Hepatocyte (in vitro differentiated cells): ENCODE measurements at regions not wholly inside any gene's neighbourhood (a gene's known extent, or its start where the extent isn't known, plus 50 kb on each side); places are given as distances from the start of the nearest gene placed in this dataset.

Experiments used
- DNase-seq: peaks from one replicate; pipeline ENCODE4 v3.0.0-alpha.2; 2016; ENCODE audit warnings: low spot score
- H2AFZ ChIP-seq: fragments of 200-600 bp; sonication (generic); 2 replicates; pipeline ENCODE4 v1.6.0; 2016; ENCODE audit warnings: antibody characterized with exemption, mild to moderate bottlenecking
- H3K27ac ChIP-seq: fragments of 200-600 bp; sonication (generic); 2 replicates; pipeline ENCODE4 v1.5.1; 2016; ENCODE audit warnings: mild to moderate bottlenecking
- H3K27me3 ChIP-seq: fragments of 200-600 bp; sonication (generic); 2 replicates; pipeline ENCODE4 v1.6.1; 2016
- H3K36me3 ChIP-seq: fragments of 200-600 bp; sonication (generic); replicated peaks from 2 replicates; pipeline ENCODE4 v1.5.1; 2016; ENCODE audit warnings: low read depth; ENCODE audit not compliant: insufficient read depth
- H3K4me1 ChIP-seq: fragments of 200-600 bp; sonication (generic); 2 replicates; pipeline ENCODE4 v1.5.1; 2016; ENCODE audit warnings: mild to moderate bottlenecking, moderate library complexity; ENCODE audit not compliant: insufficient read depth
- H3K4me2 ChIP-seq: fragments of 200-600 bp; sonication (generic); 2 replicates; pipeline ENCODE4 v1.6.0; 2016
- H3K4me3 ChIP-seq: fragments of 200-600 bp; sonication (generic); 2 replicates; pipeline ENCODE4 v1.5.1; 2016; ENCODE audit warnings: mild to moderate bottlenecking
- H3K79me2 ChIP-seq: fragments of 200-600 bp; sonication (generic); 2 replicates; pipeline ENCODE4 v1.6.0; 2017; ENCODE audit warnings: mild to moderate bottlenecking
- H3K9me2 ChIP-seq: fragments of 200-600 bp; sonication (generic); replicated peaks from 2 replicates; pipeline ENCODE4 v1.6.0; 2017; ENCODE audit warnings: mild to moderate bottlenecking; ENCODE audit not compliant: insufficient read depth
- H3K9me3 ChIP-seq: fragments of 200-600 bp; sonication (generic); 2 replicates; pipeline ENCODE4 v1.5.1; 2016; ENCODE audit warnings: low read depth, mild to moderate bottlenecking
- H4K20me1 ChIP-seq: fragments of 200-600 bp; sonication (generic); 2 replicates; pipeline ENCODE4 v1.6.0; 2016; ENCODE audit warnings: mild to moderate bottlenecking; ENCODE audit not compliant: insufficient read depth, poor library complexity, severe bottlenecking
- EZH2 ChIP-seq: fragments of 200-600 bp; sonication (generic); IDR thresholded peaks from 2 replicates; pipeline ENCODE4 v1.6.1; 2016; ENCODE audit warnings: antibody characterized with exemption, mild to moderate bottlenecking, borderline replicate concordance
- EZH2phosphoT487 ChIP-seq: fragments of 200-600 bp; sonication (generic); IDR thresholded peaks from one replicate; pipeline ENCODE4 v1.6.1; 2018; ENCODE audit warnings: antibody characterized with exemption, mild to moderate bottlenecking, low read depth, moderate library complexity; ENCODE audit not compliant: unreplicated experiment, severe bottlenecking
- whole genome bisulfite sequencing: methylation state at CpG from one replicate; pipeline ENCODE4 v1.1.6; 2016; ENCODE audit warnings: low lambda C conversion rate; ENCODE audit errors: missing lambda C conversion rate; 5-methylcytosine and 5-hydroxymethylcytosine counted together
- TF ChIP-seq, protein P1 (sequence below): fragments of 200-600 bp; sonication (generic); IDR thresholded peaks from 2 replicates; pipeline ENCODE4 v1.5.1; 2016; ENCODE audit warnings: antibody characterized with exemption, mild to moderate bottlenecking; ENCODE audit not compliant: poor library complexity

DNA sequence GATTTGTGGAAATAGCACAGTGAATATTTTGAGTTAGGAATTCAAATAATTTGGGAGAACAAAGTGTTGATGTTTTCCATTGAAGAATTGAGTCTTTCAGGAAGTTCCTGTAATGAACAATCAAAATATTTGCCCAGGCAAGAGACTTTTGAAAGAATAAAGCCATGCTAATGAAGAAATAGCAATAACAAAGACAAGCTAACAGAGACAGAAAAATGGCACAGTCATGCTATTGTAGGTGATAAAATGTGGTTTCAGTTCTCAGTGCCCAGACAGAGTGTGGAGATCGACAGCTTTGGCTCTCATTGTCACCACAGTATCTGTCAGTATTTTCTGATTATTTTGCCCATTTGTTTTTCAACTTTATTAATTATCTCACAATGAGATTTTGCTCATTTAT is 490.8 kb upstream of the PIK3C3 start:
- TF ChIP-seq, protein P1, sequence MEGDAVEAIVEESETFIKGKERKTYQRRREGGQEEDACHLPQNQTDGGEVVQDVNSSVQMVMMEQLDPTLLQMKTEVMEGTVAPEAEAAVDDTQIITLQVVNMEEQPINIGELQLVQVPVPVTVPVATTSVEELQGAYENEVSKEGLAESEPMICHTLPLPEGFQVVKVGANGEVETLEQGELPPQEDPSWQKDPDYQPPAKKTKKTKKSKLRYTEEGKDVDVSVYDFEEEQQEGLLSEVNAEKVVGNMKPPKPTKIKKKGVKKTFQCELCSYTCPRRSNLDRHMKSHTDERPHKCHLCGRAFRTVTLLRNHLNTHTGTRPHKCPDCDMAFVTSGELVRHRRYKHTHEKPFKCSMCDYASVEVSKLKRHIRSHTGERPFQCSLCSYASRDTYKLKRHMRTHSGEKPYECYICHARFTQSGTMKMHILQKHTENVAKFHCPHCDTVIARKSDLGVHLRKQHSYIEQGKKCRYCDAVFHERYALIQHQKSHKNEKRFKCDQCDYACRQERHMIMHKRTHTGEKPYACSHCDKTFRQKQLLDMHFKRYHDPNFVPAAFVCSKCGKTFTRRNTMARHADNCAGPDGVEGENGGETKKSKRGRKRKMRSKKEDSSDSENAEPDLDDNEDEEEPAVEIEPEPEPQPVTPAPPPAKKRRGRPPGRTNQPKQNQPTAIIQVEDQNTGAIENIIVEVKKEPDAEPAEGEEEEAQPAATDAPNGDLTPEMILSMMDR: no peak
- TF ChIP-seq EZH2 (no peak), EZH2phosphoT487 (no peak)

GRCh38 chr18:41462946-41463345 is 492.1 kb upstream of the PIK3C3 start:
- TF ChIP-seq EZH2phosphoT487: no peak
- TF ChIP-seq, protein P1: no peak
- TF ChIP-seq EZH2: no peak
- no peaks in the 10 kb centered on the region for H3K9me3 ChIP-seq
- WGBS: 54% methylated on average over 1 of the region's 1 CpG
- H3K79me2 ChIP-seq: no peaks in the 10 kb centered on the region
- H3K4me2 ChIP-seq: no peak overlapping the region
- DNase-seq: no peak
- H4K20me1 ChIP-seq: no peaks in the 10 kb centered on the region
- no peak overlapping the region for H3K27ac ChIP-seq
- H3K9me2 ChIP-seq: no peaks in the 10 kb centered on the region
- no peak overlapping the region for H3K4me3 ChIP-seq
- H3K36me3 ChIP-seq: no peaks in the 10 kb centered on the region
- no peaks in the 10 kb centered on the region for H3K4me1 ChIP-seq
- no peak overlapping the region for H2AFZ ChIP-seq
- H3K27me3 ChIP-seq: no peaks in the 10 kb centered on the region

More for the DNA sequence above, 490.8 kb upstream of the PIK3C3 start:
- no peaks in the 10 kb centered on the region for H3K27me3 ChIP-seq
- H3K4me2 ChIP-seq: no peak overlapping the region
- H3K79me2 ChIP-seq: no peaks in the 10 kb centered on the region
- no peaks in the 10 kb centered on the region for H3K36me3 ChIP-seq
- H4K20me1 ChIP-seq: no peaks in the 10 kb centered on the region
- WGBS: 58% methylated on average over 1 of the region's 1 CpG
- H3K9me2 ChIP-seq: no peaks in the 10 kb centered on the region
- no peaks in the 10 kb centered on the region for H3K9me3 ChIP-seq
- no peak overlapping the region for H3K4me3 ChIP-seq
- H3K27ac ChIP-seq: no peak overlapping the region
- DNase-seq: no peak
- no peak overlapping the region for H2AFZ ChIP-seq
- no peaks in the 10 kb centered on the region for H3K4me1 ChIP-seq

DNA sequence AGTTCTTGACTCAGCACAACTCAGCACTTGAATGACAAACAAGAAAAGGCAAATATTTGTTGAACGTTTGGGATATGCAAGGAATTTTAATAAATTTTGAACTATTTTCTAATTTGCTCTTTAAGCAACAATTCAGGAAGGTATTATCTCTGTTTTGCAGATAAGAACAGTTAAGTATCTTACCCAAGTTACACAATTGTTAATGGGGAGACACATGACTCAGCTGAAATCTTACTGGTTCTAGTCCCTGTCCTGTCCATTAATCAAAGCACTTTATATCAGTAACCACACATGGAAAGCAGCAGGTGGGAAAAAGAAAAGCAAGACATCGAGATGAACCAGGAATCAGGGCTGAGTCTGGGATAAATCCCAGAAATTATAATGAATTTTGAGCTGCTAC is 493.9 kb upstream of the PIK3C3 start:
- Histone ChIP-seq H3K79me2 (no peaks in the 10 kb centered on the region), H3K4me3 (no peak overlapping the region), H3K4me2 (no peak overlapping the region), H3K36me3 (no peaks in the 10 kb centered on the region), H3K27ac (no peak overlapping the region), H4K20me1 (no peaks in the 10 kb centered on the region), H3K9me3 (no peaks in the 10 kb centered on the region), H2AFZ (no peak overlapping the region), H3K9me2 (no peaks in the 10 kb centered on the region), H3K27me3 (no peaks in the 10 kb centered on the region), H3K4me1 (no peaks in the 10 kb centered on the region)
- WGBS: 41% methylated on average over 2 of the region's 2 CpGs
- DNase-seq: no peak
- no peak for TF ChIP-seq EZH2phosphoT487
- TF ChIP-seq EZH2: no peak
- TF ChIP-seq, protein P1: no peak

GRCh38 chr18:41459656-41460055 is 495.4 kb upstream of the PIK3C3 start:
- DNase-seq: no peak
- H3K9me3 ChIP-seq: no peaks in the 10 kb centered on the region
- 99% methylated on average over 2 of the region's 2 CpGs for WGBS
- H3K36me3 ChIP-seq: no peaks in the 10 kb centered on the region
- H3K27me3 ChIP-seq: no peaks in the 10 kb centered on the region
- TF ChIP-seq EZH2phosphoT487 (no peak), EZH2 (no peak)
- TF ChIP-seq, protein P1: no peak
- no peaks in the 10 kb centered on the region for H4K20me1 ChIP-seq
- H2AFZ ChIP-seq: no peak overlapping the region
- no peak overlapping the region for H3K27ac ChIP-seq
- H3K4me1 ChIP-seq: no peaks in the 10 kb centered on the region
- no peaks in the 10 kb centered on the region for H3K79me2 ChIP-seq
- no peaks in the 10 kb centered on the region for H3K9me2 ChIP-seq
- H3K4me3 ChIP-seq: no peak overlapping the region
- H3K4me2 ChIP-seq: no peak overlapping the region
